WTC11 (cell line): ENCODE measurements at regions not wholly inside any gene's neighbourhood (a gene's known extent, or its start where the extent isn't known, plus 50 kb on each side); places are given as distances from the start of the nearest gene placed in this dataset.

Source experiments
- ATAC-seq: fragments of 200-7000 bp; cut with Tn5 transposase; 2 replicates; pipeline ENCODE4 v1.10.0; 2021; ENCODE audit warnings: mild to moderate bottlenecking, moderate library complexity
- CTCF ChIA-PET: fragments of 300-600 bp; sonication (Branson Sonifier 250); formaldehyde crosslinking; loops from one replicate; lab custom pipeline; 2021; ENCODE audit warnings: antibody characterized with exemption; lab: Charles Lee
- POLR2A ChIA-PET: fragments of 350-600 bp; sonication (Branson Sonifier 250); formaldehyde crosslinking; loops from one replicate; lab custom pipeline; 2021; ENCODE audit warnings: antibody characterized with exemption; lab: Charles Lee
- DNase-seq: peaks from one replicate; pipeline ENCODE4 v3.0.0; 2021; ENCODE audit warnings: low spot score
- H3K27ac Mint-ChIP-seq: 2 replicates; pipeline ENCODE4 v1.8.0; 2021; ENCODE audit warnings: mixed read lengths
- H3K27me3 Mint-ChIP-seq: 2 replicates; pipeline ENCODE4 v1.8.0; 2021; ENCODE audit warnings: low read depth, mild to moderate bottlenecking, moderate library complexity, mixed read lengths
- H3K36me3 Mint-ChIP-seq: 2 replicates; pipeline ENCODE4 v1.8.0; 2021; ENCODE audit warnings: mixed read lengths
- H3K4me1 Mint-ChIP-seq: 2 replicates; pipeline ENCODE4 v1.8.0; 2022; ENCODE audit warnings: mixed read lengths
- H3K4me3 Mint-ChIP-seq: 2 replicates; pipeline ENCODE4 v1.8.0; 2021; ENCODE audit warnings: mild to moderate bottlenecking, moderate library complexity, mixed read lengths
- H3K9me3 Mint-ChIP-seq: 2 replicates; pipeline ENCODE4 v1.8.0; 2021; ENCODE audit warnings: mixed read lengths
- AFF4 ChIP-seq: sonication (generic); formaldehyde crosslinking; IDR thresholded peaks from 2 replicates; pipeline ENCODE4 v1.8.1; 2023; ENCODE audit warnings: mild to moderate bottlenecking, missing genetic modification reagents, borderline replicate concordance
- ATF2 ChIP-seq: sonication (generic); formaldehyde crosslinking; IDR thresholded peaks from 2 replicates; pipeline ENCODE4 v1.8.1; 2022; ENCODE audit warnings: low read depth, missing genetic modification reagents, borderline replicate concordance
- ATF3 ChIP-seq: sonication (generic); formaldehyde crosslinking; conservative IDR thresholded peaks from 2 replicates; pipeline ENCODE4 v1.8.1; 2022; ENCODE audit warnings: mild to moderate bottlenecking, missing genetic modification reagents
- E2F5 ChIP-seq: sonication (generic); formaldehyde crosslinking; IDR thresholded peaks from 2 replicates; pipeline ENCODE4 v1.8.1; 2022; ENCODE audit warnings: mild to moderate bottlenecking, moderate library complexity, missing genetic modification reagents
- ELF4 ChIP-seq: sonication (generic); formaldehyde crosslinking; IDR thresholded peaks from 2 replicates; pipeline ENCODE4 v1.8.1; 2022; ENCODE audit warnings: low read depth, mild to moderate bottlenecking, moderate library complexity, missing genetic modification reagents
- FOXK1 ChIP-seq: sonication (generic); formaldehyde crosslinking; IDR thresholded peaks from 2 replicates; pipeline ENCODE4 v1.8.0; 2022; ENCODE audit warnings: mild to moderate bottlenecking, moderate library complexity, missing genetic modification reagents
- GABPB1 ChIP-seq: sonication (generic); formaldehyde crosslinking; IDR thresholded peaks from 2 replicates; pipeline ENCODE4 v1.8.1; 2023; ENCODE audit warnings: mild to moderate bottlenecking, missing genetic modification reagents
- HMGXB4 ChIP-seq: sonication (generic); formaldehyde crosslinking; IDR thresholded peaks from 2 replicates; pipeline ENCODE4 v1.8.1; 2023; ENCODE audit warnings: mild to moderate bottlenecking, moderate library complexity, missing genetic modification reagents
- KAT7 ChIP-seq: sonication (generic); formaldehyde crosslinking; IDR thresholded peaks from 2 replicates; pipeline ENCODE4 v1.8.1; 2023; ENCODE audit warnings: missing genetic modification reagents, mild to moderate bottlenecking, borderline replicate concordance
- MAX ChIP-seq: sonication (generic); formaldehyde crosslinking; IDR thresholded peaks from 2 replicates; pipeline ENCODE4 v1.8.0; 2022; ENCODE audit warnings: mild to moderate bottlenecking, missing genetic modification reagents
- PRRX2 ChIP-seq: fragments of 250-450 bp; sonication (Bioruptor Pico); IDR thresholded peaks from 2 replicates; pipeline ENCODE4 v1.8.0; 2021; ENCODE audit warnings: mild to moderate bottlenecking
- RORB ChIP-seq: fragments of 250-450 bp; sonication (Bioruptor Pico); IDR thresholded peaks from 2 replicates; pipeline ENCODE4 v1.9.0; 2021; ENCODE audit warnings: mild to moderate bottlenecking
- SMAD4 ChIP-seq: sonication (generic); formaldehyde crosslinking; IDR thresholded peaks from 2 replicates; pipeline ENCODE4 v1.8.0; 2022; ENCODE audit warnings: mild to moderate bottlenecking, missing genetic modification reagents
- SOX15 ChIP-seq: fragments of 250-450 bp; sonication (Bioruptor Pico); IDR thresholded peaks from 2 replicates; pipeline ENCODE4 v1.9.0; 2021; ENCODE audit warnings: mild to moderate bottlenecking
- SP1 ChIP-seq: sonication (generic); formaldehyde crosslinking; conservative IDR thresholded peaks from 2 replicates; pipeline ENCODE4 v1.8.1; 2022; ENCODE audit warnings: missing genetic modification reagents
- STAT6 ChIP-seq: sonication (generic); formaldehyde crosslinking; conservative IDR thresholded peaks from 2 replicates; pipeline ENCODE4 v1.8.1; 2023; ENCODE audit warnings: mild to moderate bottlenecking, low read depth, missing genetic modification reagents, moderate library complexity
- ZBTB21 ChIP-seq: sonication (generic); formaldehyde crosslinking; IDR thresholded peaks from 2 replicates; pipeline ENCODE4 v1.8.1; 2023; ENCODE audit warnings: mild to moderate bottlenecking, missing genetic modification reagents, borderline replicate concordance
- ZNF396 ChIP-seq: fragments of 250-450 bp; sonication (Bioruptor Pico); IDR thresholded peaks from 2 replicates; pipeline ENCODE4 v1.8.0; 2021; ENCODE audit warnings: mild to moderate bottlenecking, moderate library complexity, borderline replicate concordance
- ZNF423 ChIP-seq: fragments of 250-450 bp; sonication (Bioruptor Pico); IDR thresholded peaks from 2 replicates; pipeline ENCODE4 v2.1.2; 2022; ENCODE audit warnings: mild to moderate bottlenecking, moderate library complexity

GRCh38 chr5:33317271-33317670 lies 123.5 kb upstream of the TARS1 start:
- no peak for ATAC-seq
- CTCF ChIA-PET, result no interaction called here

GRCh38 chr5:33319151-33319550 lies 121.6 kb upstream of the TARS1 start:
- no peak for ATAC-seq
- no peak overlapping the region for H3K27ac Mint-ChIP-seq
- no peak overlapping the region for H3K4me3 Mint-ChIP-seq
- TF ChIP-seq AFF4 (CRISPR knock-in tag) (no peak), ATF2 (no peak), ZNF423 (CRISPR knock-in tag) (no peak), FOXK1 (CRISPR knock-in tag) (no peak), STAT6 (CRISPR knock-in tag) (no peak), HMGXB4 (CRISPR knock-in tag) (no peak), SP1 (CRISPR knock-in tag) (no peak), SMAD4 (no peak), ZBTB21 (CRISPR knock-in tag) (no peak), MAX (CRISPR knock-in tag) (no peak), E2F5 (CRISPR knock-in tag) (no peak), RORB (no peak), ZNF396 (CRISPR knock-in tag) (no peak), PRRX2 (no peak), ATF3 (no peak), GABPB1 (CRISPR knock-in tag) (no peak), SOX15 (CRISPR knock-in tag) (no peak), KAT7 (CRISPR knock-in tag) (no peak)
- TF ChIP-seq, all 79 proteins: peak for 0
- H3K36me3 Mint-ChIP-seq, result no peaks in the 10 kb centered on the region
- no peaks in the 10 kb centered on the region for H3K9me3 Mint-ChIP-seq
- no peaks in the 10 kb centered on the region for H3K27me3 Mint-ChIP-seq
- ChIA-PET CTCF (interaction anchor here (0.6 to 1.0 kb wide), 4 partner anchors 19 to 625 kb away, joined by 3 to 4 read pairs (median 3); no protein-coding TSS in a partner anchor), POLR2A (no interaction called here)
- H3K4me1 Mint-ChIP-seq, result no peaks in the 10 kb centered on the region
- no peak for DNase-seq

More at GRCh38 chr5:33317271-33317670, 123.5 kb upstream of the TARS1 start:
- POLR2A ChIA-PET, result no interaction called here
- Mint-ChIP-seq H3K27me3 (peaks cover 2% of the 10 kb centered on the region; the same call in 1 of the 2 replicates), H3K36me3 (no peaks in the 10 kb centered on the region), H3K4me3 (no peak overlapping the region), H3K4me1 (no peaks in the 10 kb centered on the region), H3K27ac (no peak overlapping the region), H3K9me3 (peaks cover 13% of the 10 kb centered on the region)
- no peak for DNase-seq
- TF ChIP-seq ELF4 (CRISPR knock-in tag), result no peak
